ENCODE measurements at regions not wholly inside any gene's neighbourhood (a gene's known extent, or its start where the extent isn't known, plus 50 kb on each side); places are given as distances from the start of the nearest gene placed in this dataset.

DNA sequence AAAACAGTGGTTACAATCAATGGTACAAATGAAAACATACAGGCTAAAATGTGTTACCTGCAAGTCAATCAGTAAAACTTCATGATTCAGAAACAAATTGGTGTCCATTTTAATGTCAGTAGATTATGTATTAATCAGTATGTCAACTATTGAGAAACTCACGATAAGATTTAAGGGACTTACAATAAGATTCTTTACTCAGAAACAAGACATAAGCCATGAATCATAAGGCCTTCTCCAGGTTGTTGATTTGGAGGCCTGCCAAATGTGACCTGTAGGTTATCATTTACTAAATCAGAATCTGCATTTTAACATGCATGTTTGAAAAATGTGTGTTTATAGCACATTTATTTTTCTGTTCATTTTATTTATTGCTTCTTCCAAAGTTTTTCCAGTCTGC lies 623.1 kb downstream of the CCDC85A start:
- H3K36me3 Mint-ChIP-seq: no peaks in the 10 kb centered on the region
- peaks cover 11% of the 10 kb centered on the region for H3K4me1 Mint-ChIP-seq
- H3K27ac Mint-ChIP-seq: no peak overlapping the region
- H3K27me3 Mint-ChIP-seq (ENCODE audit: low read depth): peaks cover 7% of the 10 kb centered on the region
- H3K9me3 Mint-ChIP-seq: peaks cover 15% of the 10 kb centered on the region
- H3K4me3 Mint-ChIP-seq: no peak overlapping the region
- TF ChIP-seq, protein P1, sequence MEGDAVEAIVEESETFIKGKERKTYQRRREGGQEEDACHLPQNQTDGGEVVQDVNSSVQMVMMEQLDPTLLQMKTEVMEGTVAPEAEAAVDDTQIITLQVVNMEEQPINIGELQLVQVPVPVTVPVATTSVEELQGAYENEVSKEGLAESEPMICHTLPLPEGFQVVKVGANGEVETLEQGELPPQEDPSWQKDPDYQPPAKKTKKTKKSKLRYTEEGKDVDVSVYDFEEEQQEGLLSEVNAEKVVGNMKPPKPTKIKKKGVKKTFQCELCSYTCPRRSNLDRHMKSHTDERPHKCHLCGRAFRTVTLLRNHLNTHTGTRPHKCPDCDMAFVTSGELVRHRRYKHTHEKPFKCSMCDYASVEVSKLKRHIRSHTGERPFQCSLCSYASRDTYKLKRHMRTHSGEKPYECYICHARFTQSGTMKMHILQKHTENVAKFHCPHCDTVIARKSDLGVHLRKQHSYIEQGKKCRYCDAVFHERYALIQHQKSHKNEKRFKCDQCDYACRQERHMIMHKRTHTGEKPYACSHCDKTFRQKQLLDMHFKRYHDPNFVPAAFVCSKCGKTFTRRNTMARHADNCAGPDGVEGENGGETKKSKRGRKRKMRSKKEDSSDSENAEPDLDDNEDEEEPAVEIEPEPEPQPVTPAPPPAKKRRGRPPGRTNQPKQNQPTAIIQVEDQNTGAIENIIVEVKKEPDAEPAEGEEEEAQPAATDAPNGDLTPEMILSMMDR (IDR thresholded peaks at IDR 0.05; ENCODE audit: unreplicated experiment): no peak
- no peak for DNase-seq (ENCODE audit: low spot score in 2 of 2, unreplicated experiment in 2 of 2)

DNA sequence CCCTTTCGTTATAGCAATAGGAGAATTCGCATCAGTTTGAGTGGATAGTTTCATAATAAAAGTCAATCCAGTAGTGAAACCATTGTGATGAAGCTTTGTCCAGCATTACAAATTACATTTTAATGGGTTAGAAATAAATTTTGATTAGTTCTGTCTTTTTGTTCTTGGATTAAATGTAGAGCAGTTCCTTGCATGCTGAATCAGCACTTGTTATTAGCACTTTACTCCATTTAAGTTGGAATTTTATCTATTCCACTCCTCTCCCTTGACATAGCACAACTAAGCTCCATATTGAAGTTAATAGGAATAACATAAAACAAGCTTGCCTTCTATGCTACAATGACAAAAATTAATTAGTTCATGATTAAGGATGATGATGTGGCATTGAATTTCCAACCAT lies 624.1 kb downstream of the CCDC85A start:
- Mint-ChIP-seq H3K4me3 (no peak overlapping the region), H3K4me1 (peaks cover 14% of the 10 kb centered on the region), H3K27me3 (ENCODE audit: low read depth) (peaks cover 3% of the 10 kb centered on the region), H3K9me3 (peaks cover 15% of the 10 kb centered on the region), H3K27ac (no peak overlapping the region), H3K36me3 (no peaks in the 10 kb centered on the region)
- DNase-seq (ENCODE audit: low spot score in 2 of 2, unreplicated experiment in 2 of 2): no peak
- TF ChIP-seq, protein P1 (IDR thresholded peaks at IDR 0.05; ENCODE audit: unreplicated experiment): no peak

DNA sequence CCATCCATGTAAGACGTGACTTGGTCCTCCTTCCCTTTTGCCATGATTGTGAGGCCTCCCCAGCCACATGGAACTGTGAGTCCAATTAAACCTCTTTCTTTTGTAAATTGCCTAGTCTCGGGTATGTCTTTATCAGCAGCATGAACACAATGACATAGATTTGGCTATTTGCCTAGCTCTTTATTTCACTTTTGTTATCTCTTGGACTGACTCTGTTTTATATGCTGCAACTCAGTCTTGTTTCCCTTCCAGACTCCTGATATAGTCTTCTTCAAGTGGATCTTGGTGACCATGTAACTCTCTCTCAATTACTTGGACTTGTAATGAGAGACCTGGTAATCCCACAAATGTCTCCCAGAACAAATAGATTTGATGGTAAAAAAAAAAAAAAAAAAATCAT lies 627.6 kb downstream of the CCDC85A start:
- peaks cover 15% of the 10 kb centered on the region for H3K9me3 Mint-ChIP-seq
- DNase-seq (ENCODE audit: low spot score in 2 of 2, unreplicated experiment in 2 of 2): no peak
- no peaks in the 10 kb centered on the region for H3K27me3 Mint-ChIP-seq (ENCODE audit: low read depth)
- peaks cover 17% of the 10 kb centered on the region for H3K4me1 Mint-ChIP-seq
- H3K4me3 Mint-ChIP-seq: no peak overlapping the region
- H3K36me3 Mint-ChIP-seq: no peaks in the 10 kb centered on the region
- H3K27ac Mint-ChIP-seq: no peak overlapping the region
- TF ChIP-seq, protein P1 (IDR thresholded peaks at IDR 0.05; ENCODE audit: unreplicated experiment): no peak

DNA sequence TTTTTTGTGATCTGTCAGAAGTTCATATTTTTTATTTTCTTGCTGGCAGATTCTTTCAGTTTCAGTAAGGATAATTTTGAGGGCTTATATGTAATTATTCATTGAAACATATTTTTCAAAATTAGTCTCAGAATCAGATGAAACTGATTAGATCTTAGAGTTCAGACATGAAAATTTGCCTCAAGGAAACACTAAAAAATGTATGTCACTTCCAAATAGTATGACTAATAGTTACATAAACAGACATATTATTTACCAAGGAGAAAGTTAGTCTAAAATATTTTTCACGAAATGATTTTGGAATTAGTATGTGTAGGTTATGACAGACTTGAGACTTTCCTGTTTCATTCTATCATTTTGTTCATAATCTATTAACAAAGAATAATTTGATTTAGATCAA lies 628.6 kb downstream of the CCDC85A start:
- no peak overlapping the region for H3K27ac Mint-ChIP-seq
- TF ChIP-seq, protein P1 (IDR thresholded peaks at IDR 0.05; ENCODE audit: unreplicated experiment): no peak
- H3K4me1 Mint-ChIP-seq: peaks cover 15% of the 10 kb centered on the region
- peaks cover 2% of the 10 kb centered on the region for H3K27me3 Mint-ChIP-seq (ENCODE audit: low read depth)
- H3K4me3 Mint-ChIP-seq: no peak overlapping the region
- DNase-seq (ENCODE audit: low spot score in 2 of 2, unreplicated experiment in 2 of 2): no peak
- H3K36me3 Mint-ChIP-seq: no peaks in the 10 kb centered on the region
- peaks cover 15% of the 10 kb centered on the region for H3K9me3 Mint-ChIP-seq

DNA sequence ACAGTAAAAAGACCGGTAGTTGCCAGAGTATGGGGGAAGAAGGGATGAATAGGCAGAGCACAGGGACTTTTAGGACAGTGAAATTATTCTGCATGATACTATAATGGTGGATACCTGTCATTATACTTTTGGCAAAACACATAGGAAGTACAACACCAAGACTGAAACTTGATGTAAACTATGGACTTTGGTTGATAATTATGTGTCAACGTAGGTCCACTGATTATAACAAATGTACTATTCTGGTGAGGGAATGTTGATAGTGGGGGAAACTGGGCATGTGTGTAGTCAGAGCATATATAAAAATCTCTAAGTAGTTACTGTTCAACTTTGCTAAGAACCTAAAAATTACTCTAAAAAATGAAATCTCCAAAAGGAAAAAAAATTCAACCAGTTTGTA lies 629.7 kb downstream of the CCDC85A start:
- DNase-seq (ENCODE audit: low spot score in 2 of 2, unreplicated experiment in 2 of 2): no peak
- peaks cover 13% of the 10 kb centered on the region for H3K4me1 Mint-ChIP-seq
- no peaks in the 10 kb centered on the region for H3K36me3 Mint-ChIP-seq
- no peak overlapping the region for H3K4me3 Mint-ChIP-seq
- TF ChIP-seq, protein P1 (IDR thresholded peaks at IDR 0.05; ENCODE audit: unreplicated experiment): no peak
- H3K27ac Mint-ChIP-seq: no peak overlapping the region
- H3K9me3 Mint-ChIP-seq: peaks cover 22% of the 10 kb centered on the region
- peaks cover 6% of the 10 kb centered on the region for H3K27me3 Mint-ChIP-seq (ENCODE audit: low read depth)

DNA sequence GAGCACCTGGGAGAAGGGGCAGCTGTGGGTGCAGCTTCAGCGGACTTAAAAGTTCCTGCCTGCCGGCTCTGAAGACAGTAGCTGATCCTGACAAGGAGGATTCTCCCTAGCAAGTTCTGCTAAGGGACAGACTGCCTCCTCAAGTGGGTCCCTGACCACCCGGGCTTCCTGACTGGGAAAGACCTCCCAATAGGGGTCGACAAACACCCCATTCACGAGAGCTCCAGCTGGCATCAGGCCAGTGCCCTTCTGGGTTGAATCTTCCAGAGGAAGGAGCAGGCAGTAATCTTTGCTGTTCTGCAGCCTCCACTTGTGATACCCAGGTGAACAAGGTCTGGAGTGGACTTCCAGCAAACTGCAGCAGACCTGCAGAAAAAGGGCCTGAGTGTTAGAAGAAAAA lies 632.9 kb downstream of the CCDC85A start:
- peaks cover 35% of the 10 kb centered on the region for H3K9me3 Mint-ChIP-seq
- no peak overlapping the region for H3K27ac Mint-ChIP-seq
- H3K4me3 Mint-ChIP-seq: no peak overlapping the region
- TF ChIP-seq, protein P1 (IDR thresholded peaks at IDR 0.05; ENCODE audit: unreplicated experiment): no peak
- H3K27me3 Mint-ChIP-seq (ENCODE audit: low read depth): peaks cover 15% of the 10 kb centered on the region
- peaks cover 8% of the 10 kb centered on the region for H3K4me1 Mint-ChIP-seq
- DNase-seq (ENCODE audit: low spot score in 2 of 2, unreplicated experiment in 2 of 2): no peak
- H3K36me3 Mint-ChIP-seq: no peaks in the 10 kb centered on the region
